ENCODE measurements at regions not wholly inside any gene's neighbourhood (a gene's known extent, or its start where the extent isn't known, plus 50 kb on each side); places are given as distances from the start of the nearest gene placed in this dataset.

GRCh38 chr2:146532009-146532408, 1312.8 kb upstream of the ACVR2A start:
- Mint-ChIP-seq H3K4me3 (no peak overlapping the region), H3K36me3 (ENCODE audit: low read depth) (no peaks in the 10 kb centered on the region), H3K27ac (no peak overlapping the region), H3K4me1 (ENCODE audit: low read depth) (no peaks in the 10 kb centered on the region), H3K9me3 (peaks cover 2% of the 10 kb centered on the region), H3K27me3 (no peaks in the 10 kb centered on the region)
- no peak for TF ChIP-seq CTCF (IDR thresholded peaks at IDR 0.05)
- ATAC-seq (ENCODE audit: poor library complexity) (no peak), DNase-seq (no peak)
- ChIA-PET CTCF (no interaction called here), POLR2A (no interaction called here)
- intact Hi-C loops (cut with DNase I, micrococcal nuclease) = no loop called here
- Histone ChIP-seq H3K9me3 (ENCODE audit: control insufficient read depth in 1 of 2, insufficient read depth in 1 of 2, low read length in 2 of 2) (no peaks in the 10 kb centered on the region), H3K36me3 (ENCODE audit: insufficient read depth, low read length) (no peaks in the 10 kb centered on the region), H3K4me3 (ENCODE audit: low read length) (no peak overlapping the region), H3K27me3 (ENCODE audit: control insufficient read depth in 1 of 2, insufficient read depth in 2 of 2, low read length in 2 of 2) (no peaks in the 10 kb centered on the region), H3K27ac (ENCODE audit: low read depth in 1 of 2, low read length in 2 of 2) (no peak overlapping the region), H3K4me1 (ENCODE audit: insufficient read depth, low read length) (no peaks in the 10 kb centered on the region)

GRCh38 chr2:146530886-146531285, 1313.9 kb upstream of the ACVR2A start:
- no peaks in the 10 kb centered on the region for H3K36me3 ChIP-seq (ENCODE audit: insufficient read depth, low read length)
- POLR2A ChIA-PET = no interaction called here
- H3K27ac ChIP-seq (ENCODE audit: low read depth in 1 of 2, low read length in 2 of 2) = no peak overlapping the region
- no peaks in the 10 kb centered on the region for H3K9me3 ChIP-seq (ENCODE audit: control insufficient read depth in 1 of 2, insufficient read depth in 1 of 2, low read length in 2 of 2)
- DNase-seq (no peak), ATAC-seq (ENCODE audit: poor library complexity) (no peak)
- H3K4me1 Mint-ChIP-seq (ENCODE audit: low read depth) = no peaks in the 10 kb centered on the region
- H3K27me3 Mint-ChIP-seq = no peaks in the 10 kb centered on the region
- no peak overlapping the region for H3K4me3 Mint-ChIP-seq
- no peaks in the 10 kb centered on the region for H3K4me1 ChIP-seq (ENCODE audit: insufficient read depth, low read length)
- intact Hi-C loops (cut with DNase I, micrococcal nuclease) = no loop called here
- H3K36me3 Mint-ChIP-seq (ENCODE audit: low read depth) = no peaks in the 10 kb centered on the region
- H3K27me3 ChIP-seq (ENCODE audit: control insufficient read depth in 1 of 2, insufficient read depth in 2 of 2, low read length in 2 of 2) = no peaks in the 10 kb centered on the region
- no peak overlapping the region for H3K27ac Mint-ChIP-seq
- no peak for TF ChIP-seq CTCF (IDR thresholded peaks at IDR 0.05)
- CTCF ChIA-PET = no interaction called here
- no peak overlapping the region for H3K4me3 ChIP-seq (ENCODE audit: low read length)
- no peaks in the 10 kb centered on the region for H3K9me3 Mint-ChIP-seq

- no peaks in the 10 kb centered on the region for H3K27me3 Mint-ChIP-seq
- ChIA-PET POLR2A (no interaction called here), CTCF (no interaction called here)
- no peaks in the 10 kb centered on the region for H3K4me1 ChIP-seq (ENCODE audit: insufficient read depth, low read length)
- no peaks in the 10 kb centered on the region for H3K27me3 ChIP-seq (ENCODE audit: control insufficient read depth in 1 of 2, insufficient read depth in 2 of 2, low read length in 2 of 2)
- no peak overlapping the region for H3K27ac Mint-ChIP-seq
- no peaks in the 10 kb centered on the region for H3K36me3 ChIP-seq (ENCODE audit: insufficient read depth, low read length)
- H3K4me3 Mint-ChIP-seq = no peak overlapping the region
- no peak for DNase-seq
- H3K4me3 ChIP-seq (ENCODE audit: low read length) = no peak overlapping the region
- H3K36me3 Mint-ChIP-seq (ENCODE audit: low read depth) = no peaks in the 10 kb centered on the region
- no peaks in the 10 kb centered on the region for H3K9me3 ChIP-seq (ENCODE audit: control insufficient read depth in 1 of 2, insufficient read depth in 1 of 2, low read length in 2 of 2)
- no peaks in the 10 kb centered on the region for H3K4me1 Mint-ChIP-seq (ENCODE audit: low read depth)
- no peak for TF ChIP-seq CTCF (IDR thresholded peaks at IDR 0.05)
- no peak overlapping the region for H3K27ac ChIP-seq (ENCODE audit: low read depth in 1 of 2, low read length in 2 of 2)
- intact Hi-C loops (cut with DNase I, micrococcal nuclease) = no loop called here
- no peak for ATAC-seq (ENCODE audit: poor library complexity)
- no peaks in the 10 kb centered on the region for H3K9me3 Mint-ChIP-seq
These were observed 1317.7 kb upstream of the ACVR2A start for GRCh38 chr2:146527166-146527565.
